Uterus (tissue), 2 donors: ENCODE measurements at regions not wholly inside any gene's neighbourhood (a gene's known extent, or its start where the extent isn't known, plus 50 kb on each side); places are given as distances from the start of the nearest gene placed in this dataset.

ENCODE experiments used
- POLR2A ChIP-seq, 2 donors: fragments of 450-650 bp; IDR thresholded peaks; one replicate each; pipeline ENCODE4 v1.6.1; 2016; ENCODE audit warnings: antibody characterized with exemption in 2 of 2, mild to moderate bottlenecking in 1 of 2, moderate library complexity in 1 of 2
- TF ChIP-seq, protein P1 (sequence below), 4 experiments: fragments of 200-600 bp in 2 of 4; fragments of 450-650 bp in 2 of 4; sonication (generic) in 2 of 4; IDR thresholded peaks; one replicate each; pipeline ENCODE4 v1.5.1; 2016 to 2019; ENCODE audit warnings: antibody characterized with exemption in 4 of 4, mild to moderate bottlenecking in 2 of 4, moderate library complexity in 1 of 4

DNA sequence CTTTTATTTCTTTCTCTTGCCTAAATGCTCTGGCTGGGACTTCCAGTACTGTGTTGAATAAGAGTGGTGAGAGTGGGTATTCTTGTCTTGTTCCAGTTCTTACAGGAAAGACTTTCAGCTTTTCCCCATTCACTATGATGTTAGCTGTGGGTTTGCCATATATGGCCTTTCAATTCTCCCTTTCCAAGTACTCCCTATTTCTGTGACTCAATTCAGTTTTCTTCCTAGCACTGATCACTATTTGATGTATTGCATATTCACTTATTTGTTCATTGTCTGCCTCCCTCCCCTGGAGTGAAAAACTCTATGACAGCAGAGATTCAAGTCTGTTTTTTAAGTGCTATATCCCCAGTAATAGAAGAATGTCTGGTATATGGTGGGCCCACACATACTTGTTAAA, 618.2 kb upstream of the CAMK1G start:
- TF ChIP-seq, protein P1, sequence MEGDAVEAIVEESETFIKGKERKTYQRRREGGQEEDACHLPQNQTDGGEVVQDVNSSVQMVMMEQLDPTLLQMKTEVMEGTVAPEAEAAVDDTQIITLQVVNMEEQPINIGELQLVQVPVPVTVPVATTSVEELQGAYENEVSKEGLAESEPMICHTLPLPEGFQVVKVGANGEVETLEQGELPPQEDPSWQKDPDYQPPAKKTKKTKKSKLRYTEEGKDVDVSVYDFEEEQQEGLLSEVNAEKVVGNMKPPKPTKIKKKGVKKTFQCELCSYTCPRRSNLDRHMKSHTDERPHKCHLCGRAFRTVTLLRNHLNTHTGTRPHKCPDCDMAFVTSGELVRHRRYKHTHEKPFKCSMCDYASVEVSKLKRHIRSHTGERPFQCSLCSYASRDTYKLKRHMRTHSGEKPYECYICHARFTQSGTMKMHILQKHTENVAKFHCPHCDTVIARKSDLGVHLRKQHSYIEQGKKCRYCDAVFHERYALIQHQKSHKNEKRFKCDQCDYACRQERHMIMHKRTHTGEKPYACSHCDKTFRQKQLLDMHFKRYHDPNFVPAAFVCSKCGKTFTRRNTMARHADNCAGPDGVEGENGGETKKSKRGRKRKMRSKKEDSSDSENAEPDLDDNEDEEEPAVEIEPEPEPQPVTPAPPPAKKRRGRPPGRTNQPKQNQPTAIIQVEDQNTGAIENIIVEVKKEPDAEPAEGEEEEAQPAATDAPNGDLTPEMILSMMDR (IDR thresholded peaks at IDR 0.05): no peak
- no peak for TF ChIP-seq POLR2A (IDR thresholded peaks at IDR 0.05)
